ENCODE measurements at regions not wholly inside any gene's neighbourhood (a gene's known extent, or its start where the extent isn't known, plus 50 kb on each side); places are given as distances from the start of the nearest gene placed in this dataset.

DNA sequence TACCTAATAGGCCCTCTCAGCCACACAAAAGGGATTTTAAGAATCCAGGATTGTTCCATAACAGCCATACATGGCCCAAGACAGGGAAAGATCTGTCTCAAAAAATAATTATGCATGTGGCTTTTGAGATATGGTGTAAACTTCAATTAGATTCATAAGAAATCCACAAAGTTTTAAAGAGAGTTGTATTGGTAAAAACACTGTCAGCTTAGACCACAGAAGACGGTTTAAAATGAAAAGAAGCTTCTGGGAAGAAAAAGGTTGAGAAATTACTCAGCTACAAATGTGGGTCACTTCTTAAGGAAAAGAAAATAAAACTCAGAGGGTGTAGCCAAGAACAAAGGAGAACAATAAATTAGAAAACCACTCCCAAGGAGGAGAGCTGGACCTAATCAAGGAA lies 191.4 kb downstream of the KIF26A start:
- Histone ChIP-seq H3K9me3 (peaks cover 0 to 28% (median 21%) of the 10 kb centered on the region in 4 donors), H3K36me3 (no peaks in the 10 kb centered on the region), H3K27me3 (peaks cover 0 to 9% (median 0%) of the 10 kb centered on the region in 3 donors), H3K27ac (no peak overlapping the region), H3K4me1 (no peaks in the 10 kb centered on the region), H3K4me3 (no peak overlapping the region)
- TF ChIP-seq, protein P1, sequence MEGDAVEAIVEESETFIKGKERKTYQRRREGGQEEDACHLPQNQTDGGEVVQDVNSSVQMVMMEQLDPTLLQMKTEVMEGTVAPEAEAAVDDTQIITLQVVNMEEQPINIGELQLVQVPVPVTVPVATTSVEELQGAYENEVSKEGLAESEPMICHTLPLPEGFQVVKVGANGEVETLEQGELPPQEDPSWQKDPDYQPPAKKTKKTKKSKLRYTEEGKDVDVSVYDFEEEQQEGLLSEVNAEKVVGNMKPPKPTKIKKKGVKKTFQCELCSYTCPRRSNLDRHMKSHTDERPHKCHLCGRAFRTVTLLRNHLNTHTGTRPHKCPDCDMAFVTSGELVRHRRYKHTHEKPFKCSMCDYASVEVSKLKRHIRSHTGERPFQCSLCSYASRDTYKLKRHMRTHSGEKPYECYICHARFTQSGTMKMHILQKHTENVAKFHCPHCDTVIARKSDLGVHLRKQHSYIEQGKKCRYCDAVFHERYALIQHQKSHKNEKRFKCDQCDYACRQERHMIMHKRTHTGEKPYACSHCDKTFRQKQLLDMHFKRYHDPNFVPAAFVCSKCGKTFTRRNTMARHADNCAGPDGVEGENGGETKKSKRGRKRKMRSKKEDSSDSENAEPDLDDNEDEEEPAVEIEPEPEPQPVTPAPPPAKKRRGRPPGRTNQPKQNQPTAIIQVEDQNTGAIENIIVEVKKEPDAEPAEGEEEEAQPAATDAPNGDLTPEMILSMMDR (IDR thresholded peaks at IDR 0.05): no peak
- TF ChIP-seq EP300 (IDR thresholded peaks at IDR 0.05): no peak
- TF ChIP-seq POLR2A (IDR thresholded peaks at IDR 0.05): no peak
- TF ChIP-seq POLR2AphosphoS5 (IDR thresholded peaks at IDR 0.05): no peak
- intact Hi-C loops (cut with DNase I; ENCODE audit: low total_unique reads): no loop called here
- no peak for DNase-seq
- WGBS, 5 donors: 91 to 97% (median 93%) methylated on average over 1 of the region's 1 CpG

DNA sequence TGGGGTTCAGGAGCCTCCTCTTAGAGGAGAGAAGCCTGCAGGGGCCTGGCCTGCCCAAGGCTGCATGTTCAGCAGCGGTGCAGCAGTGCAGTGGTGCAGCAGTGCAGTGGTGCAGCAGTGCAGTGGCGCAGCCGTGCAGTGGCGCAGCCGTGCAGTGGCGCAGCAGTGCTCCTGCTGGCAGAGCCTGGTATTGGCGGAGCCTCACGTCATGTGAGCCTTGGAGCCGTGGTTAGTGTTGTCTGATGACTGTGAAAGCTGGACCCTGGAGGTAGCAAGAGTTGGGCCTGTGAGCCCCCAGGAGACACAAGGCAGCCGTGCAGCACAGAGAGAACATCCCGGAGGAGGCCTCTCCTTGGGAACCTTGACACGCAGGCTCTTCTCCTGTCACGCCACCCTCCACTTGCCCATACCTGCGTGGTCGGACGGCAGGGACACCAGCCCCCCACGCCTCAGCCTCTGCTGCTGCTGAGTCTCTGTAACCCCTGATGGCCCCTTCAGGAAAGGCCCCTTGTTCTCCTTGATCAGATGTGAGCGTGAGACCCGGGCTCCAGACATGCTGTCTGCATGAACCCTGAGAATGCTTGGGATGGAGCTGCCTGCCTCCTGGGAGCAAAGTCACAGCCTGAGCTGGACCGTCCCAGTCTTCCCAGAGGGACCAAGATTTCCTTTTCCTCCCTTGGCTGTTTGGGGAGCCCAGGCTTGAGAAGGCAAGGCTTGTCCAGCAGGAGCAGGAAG lies 193.7 kb downstream of the KIF26A start:
- WGBS, 5 donors: 91 to 95% (median 91%) methylated on average over 11 to 20 of the region's 20 CpGs
- Histone ChIP-seq H3K9me3 (peaks cover 0 to 28% (median 21%) of the 10 kb centered on the region in 4 donors), H3K4me1 (no peaks in the 10 kb centered on the region), H3K27me3 (peaks cover 0 to 12% (median 0%) of the 10 kb centered on the region in 3 donors), H3K4me3 (no peak overlapping the region), H3K36me3 (no peaks in the 10 kb centered on the region), H3K27ac (no peak overlapping the region)
- peak in 1 of 2 donors; percentile 16 for DNase-seq
- no peak for TF ChIP-seq POLR2A (IDR thresholded peaks at IDR 0.05)
- no peak for TF ChIP-seq POLR2AphosphoS5 (IDR thresholded peaks at IDR 0.05)
- no peak for TF ChIP-seq EP300 (IDR thresholded peaks at IDR 0.05)
- TF ChIP-seq, protein P1 (IDR thresholded peaks at IDR 0.05): no peak
- intact Hi-C loops (cut with DNase I; ENCODE audit: low total_unique reads): no loop called here

DNA sequence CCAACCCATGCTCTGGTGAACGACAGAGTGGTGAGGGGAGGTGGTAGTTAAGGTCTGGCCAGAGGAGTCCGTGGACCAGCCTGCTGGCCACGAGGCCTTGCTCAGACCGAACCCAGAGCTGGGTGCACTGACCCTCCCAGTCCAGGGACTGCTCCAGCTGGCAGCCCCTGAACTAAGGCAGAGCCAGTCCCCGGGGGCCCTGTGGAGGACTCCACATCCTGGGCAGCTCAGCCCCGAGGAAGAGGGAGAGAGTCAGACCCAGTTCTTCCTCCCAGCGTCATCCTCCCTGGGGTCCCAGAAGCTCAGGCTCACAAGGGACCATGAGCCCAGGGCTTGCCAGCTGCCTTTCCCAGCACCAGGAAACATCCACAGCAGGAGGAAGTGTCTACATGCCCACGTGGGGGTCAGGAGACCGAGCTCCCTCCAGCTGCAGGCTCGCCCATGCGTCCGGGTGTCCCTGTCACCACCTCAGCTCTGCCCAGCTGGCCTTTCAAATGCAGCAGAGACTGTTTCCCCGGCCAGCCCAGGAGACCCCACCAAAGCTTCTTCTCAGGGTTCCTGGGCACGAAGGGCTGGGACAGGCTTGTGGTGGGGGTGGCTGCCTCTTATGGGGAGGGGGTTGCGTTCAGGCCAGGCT lies 194.4 kb downstream of the KIF26A start:
- WGBS, 5 donors: 68 to 75% (median 69%) methylated on average over 8 to 15 of the region's 15 CpGs
- no peaks in the 10 kb centered on the region for H3K4me1 ChIP-seq
- peaks cover 0 to 28% (median 23%) of the 10 kb centered on the region in 4 donors for H3K9me3 ChIP-seq
- H3K36me3 ChIP-seq: no peaks in the 10 kb centered on the region
- DNase-seq: peak in 1 of 2 donors; percentile 23
- intact Hi-C loops (cut with DNase I; ENCODE audit: low total_unique reads): no loop called here
- no peak for TF ChIP-seq POLR2AphosphoS5 (IDR thresholded peaks at IDR 0.05)
- peaks cover 0 to 12% (median 0%) of the 10 kb centered on the region in 3 donors for H3K27me3 ChIP-seq
- no peak overlapping the region for H3K4me3 ChIP-seq
- no peak overlapping the region for H3K27ac ChIP-seq

DNA sequence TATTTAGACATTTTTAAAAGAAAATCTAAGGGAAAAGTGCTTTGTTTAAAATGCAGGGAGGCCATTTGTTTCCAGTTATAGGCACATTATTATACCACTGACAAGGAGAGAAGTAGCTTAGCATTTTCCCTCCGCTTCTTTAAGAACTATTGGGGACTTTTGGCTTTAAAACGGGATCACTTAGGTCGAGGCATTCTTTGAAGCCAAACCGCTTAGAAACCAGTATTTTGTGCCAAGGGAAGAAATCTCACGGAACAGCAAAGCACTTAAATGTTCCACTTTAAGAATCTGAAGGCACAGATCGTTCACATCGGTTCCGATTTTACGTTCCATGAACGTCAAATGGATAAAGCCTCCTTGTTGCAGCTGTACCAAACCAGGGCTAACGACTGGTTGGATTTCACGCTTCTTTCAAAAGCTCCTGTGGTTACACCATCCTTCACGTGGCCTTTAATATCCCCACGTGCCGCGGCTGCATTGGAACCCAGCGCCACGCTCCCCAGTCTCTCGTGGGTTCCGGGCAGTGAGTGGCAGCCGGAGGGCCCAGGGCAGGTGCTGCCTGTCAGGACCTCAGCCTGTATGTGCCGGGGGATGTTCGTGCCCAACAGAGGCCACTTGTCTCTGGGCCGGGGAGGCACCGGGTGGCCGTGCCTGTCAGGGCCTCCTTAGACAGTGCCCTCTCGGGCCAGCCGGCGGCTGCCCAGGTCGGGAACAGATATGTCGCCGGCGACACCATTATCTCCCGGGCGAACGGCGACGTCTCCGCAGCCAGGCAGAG lies 195.4 kb downstream of the KIF26A start:
- Histone ChIP-seq H3K4me3 (no peak overlapping the region), H3K4me1 (no peaks in the 10 kb centered on the region), H3K9me3 (peaks cover 7 to 32% (median 32%) of the 10 kb centered on the region in 4 donors), H3K27ac (no peak overlapping the region), H3K27me3 (peaks cover 0 to 12% (median 0%) of the 10 kb centered on the region in 3 donors), H3K36me3 (no peaks in the 10 kb centered on the region)
- peak in 1 of 2 donors; percentile 18 for DNase-seq
- intact Hi-C loops (cut with DNase I; ENCODE audit: low total_unique reads): no loop called here
- WGBS, 5 donors: 80 to 86% (median 85%) methylated on average over 36 to 39 of the region's 39 CpGs
- TF ChIP-seq, protein P1 (IDR thresholded peaks at IDR 0.05): no peak
- no peak for TF ChIP-seq POLR2AphosphoS5 (IDR thresholded peaks at IDR 0.05)
- no peak for TF ChIP-seq POLR2A (IDR thresholded peaks at IDR 0.05)
- no peak for TF ChIP-seq EP300 (IDR thresholded peaks at IDR 0.05)
